SK-N-SH (cell line): ENCODE measurements at regions not wholly inside any gene's neighbourhood (a gene's known extent, or its start where the extent isn't known, plus 50 kb on each side); places are given as distances from the start of the nearest gene placed in this dataset.
"Not testable (repeated sequence)": the region's sequence is repeated elsewhere in the genome, so short reads cannot be mapped to it uniquely, and the experiment has no call there.

Experiments used
- CTCF ChIA-PET: fragments of 300-600, 350-600 bp; formaldehyde crosslinking; extraction: SDS; loops from one replicate; lab custom pipeline; 2021; lab: Yijun Ruan, JAX
- POLR2A ChIA-PET: fragments of 350-600 bp; sonication (Branson Sonifier 250); formaldehyde crosslinking; extraction: SDS; loops from one replicate; lab custom pipeline; 2020; ENCODE audit warnings: antibody characterized with exemption, inconsistent platforms; lab: Yijun Ruan, JAX
- DNase-seq: peaks from one replicate; pipeline ENCODE4 v3.0.0; 2012
- H2AFZ ChIP-seq: fragments of 200-600 bp; sonication (generic); 2 replicates; pipeline ENCODE4 v1.8.1; 2016; ENCODE audit warnings: antibody characterized with exemption, mild to moderate bottlenecking, low read depth
- H3F3A ChIP-seq: fragments of 200-600 bp; sonication (generic); replicated peaks from 2 replicates; pipeline ENCODE3; 2016; ENCODE audit warnings: antibody characterized with exemption, mild to moderate bottlenecking; ENCODE audit not compliant: insufficient read depth
- H3K27ac ChIP-seq, 2 experiments: fragments of 200-500 bp in 1 of 2; fragments of 200-600 bp in 1 of 2; sonication (Bioruptor generic) in 1 of 2; sonication (generic), shearing (Covaris generic) in 1 of 2; 2 replicates each; pipeline versions ENCODE4 v1.5.1 to v1.6.1; 2014 to 2016; ENCODE audit warnings: low read depth in 2 of 2, inconsistent platforms in 1 of 2, low read length in 1 of 2, mild to moderate bottlenecking in 1 of 2, mixed read lengths in 1 of 2
- H3K27me3 ChIP-seq: fragments of 200-600 bp; sonication (generic), shearing (Covaris generic); 2 replicates; pipeline ENCODE4 v1.6.1; 2016; ENCODE audit warnings: mixed run types; ENCODE audit not compliant: insufficient read depth
- H3K36me3 ChIP-seq, 2 experiments: fragments of 200-500 bp in 1 of 2; fragments of 200-600 bp in 1 of 2; sonication (Bioruptor generic) in 1 of 2; sonication (generic) in 1 of 2; replicated peaks in 1 of 2; 2 replicates each; pipeline versions ENCODE3 to v1.5.1; 2014 to 2016; ENCODE audit warnings: low read length in 1 of 2, mild to moderate bottlenecking in 1 of 2; ENCODE audit not compliant: insufficient read depth in 2 of 2, control insufficient read depth in 1 of 2
- H3K4me1 ChIP-seq, 2 experiments: fragments of 200-500 bp in 1 of 2; fragments of 200-600 bp in 1 of 2; sonication (Bioruptor generic) in 1 of 2; sonication (generic), shearing (Covaris generic) in 1 of 2; 2 replicates each; pipeline versions ENCODE4 v1.5.1 to v1.6.1; 2014 to 2016; ENCODE audit warnings: low read depth in 1 of 2, low read length in 1 of 2, mixed run types in 1 of 2; ENCODE audit not compliant: insufficient read depth in 2 of 2, control insufficient read depth in 1 of 2
- H3K4me2 ChIP-seq: fragments of 200-600 bp; sonication (generic), shearing (Covaris generic); 2 replicates; pipeline ENCODE4 v1.6.1; 2017; ENCODE audit warnings: mixed run types
- H3K4me3 ChIP-seq, 2 experiments: fragments of 200-500 bp in 1 of 2; fragments of 200-600 bp in 1 of 2; sonication (Bioruptor generic) in 1 of 2; sonication (generic), shearing (Covaris generic) in 1 of 2; 2 replicates each; pipeline versions ENCODE4 v1.5.1 to v1.8.1; 2014 to 2016; ENCODE audit warnings: low read depth in 2 of 2, inconsistent platforms in 1 of 2, low read length in 1 of 2, mild to moderate bottlenecking in 1 of 2, mixed read lengths in 1 of 2, moderate library complexity in 1 of 2
- H3K79me2 ChIP-seq: fragments of 200-600 bp; sonication (generic); 2 replicates; pipeline ENCODE4 v1.8.1; 2017; ENCODE audit warnings: mild to moderate bottlenecking; ENCODE audit not compliant: insufficient read depth
- H3K9ac ChIP-seq: fragments of 200-600 bp; sonication (generic); 2 replicates; pipeline ENCODE4 v1.6.1; 2017; ENCODE audit warnings: mixed run types
- H3K9me2 ChIP-seq: fragments of 200-600 bp; sonication (generic); 2 replicates; pipeline ENCODE4 v1.6.1; 2017; ENCODE audit warnings: mixed run types
- H3K9me3 ChIP-seq: fragments of 200-600 bp; sonication (generic); 2 replicates; pipeline ENCODE4 v1.6.1; 2017; ENCODE audit warnings: mixed run types, mild to moderate bottlenecking, moderate library complexity
- H4K20me1 ChIP-seq: fragments of 200-600 bp; sonication (generic); 2 replicates; pipeline ENCODE4 v1.6.1; 2017; ENCODE audit warnings: mild to moderate bottlenecking, mixed run types; ENCODE audit not compliant: insufficient read depth
- ELF1 ChIP-seq: IDR thresholded peaks from 2 replicates; pipeline ENCODE4 v1.4.0; 2012
- EP300 ChIP-seq, 2 experiments: IDR thresholded peaks; 2 replicates each; pipeline versions ENCODE4 v1.4.0 to v1.6.1; 2012; ENCODE audit warnings: borderline replicate concordance in 1 of 2, low read depth in 1 of 2, low read length in 1 of 2
- EZH2phosphoT487 ChIP-seq: fragments of 200-600 bp; sonication (generic); IDR thresholded peaks from 2 replicates; pipeline ENCODE4 v1.6.1; 2017; ENCODE audit warnings: low read depth, mixed run types, mild to moderate bottlenecking, antibody characterized with exemption, moderate library complexity, borderline replicate concordance
- FOSL2 ChIP-seq: IDR thresholded peaks from 2 replicates; pipeline ENCODE4 v1.4.0; 2012; ENCODE audit warnings: low read depth, mild to moderate bottlenecking, moderate library complexity, borderline replicate concordance
- NRF1 ChIP-seq: IDR thresholded peaks from 2 replicates; pipeline ENCODE4 v1.6.1; 2012; ENCODE audit warnings: low read depth, mild to moderate bottlenecking, low read length
- RAD21 ChIP-seq: IDR thresholded peaks from 2 replicates; pipeline ENCODE4 v1.6.1; 2012; ENCODE audit warnings: mild to moderate bottlenecking, low read length
- TAF1 ChIP-seq: IDR thresholded peaks from 2 replicates; pipeline ENCODE4 v1.6.1; 2012; ENCODE audit warnings: low read depth, mild to moderate bottlenecking, low read length, moderate library complexity, borderline replicate concordance
- TEAD4 ChIP-seq: IDR thresholded peaks from 2 replicates; pipeline ENCODE4 v1.4.0; 2012; ENCODE audit warnings: mild to moderate bottlenecking, borderline replicate concordance; ENCODE audit not compliant: insufficient read depth
- WGBS: methylation state at CpG from one replicate; pipeline ENCODE4 v1.1.6; 2017; ENCODE audit warnings: low lambda C conversion rate; 5-methylcytosine and 5-hydroxymethylcytosine counted together

DNA sequence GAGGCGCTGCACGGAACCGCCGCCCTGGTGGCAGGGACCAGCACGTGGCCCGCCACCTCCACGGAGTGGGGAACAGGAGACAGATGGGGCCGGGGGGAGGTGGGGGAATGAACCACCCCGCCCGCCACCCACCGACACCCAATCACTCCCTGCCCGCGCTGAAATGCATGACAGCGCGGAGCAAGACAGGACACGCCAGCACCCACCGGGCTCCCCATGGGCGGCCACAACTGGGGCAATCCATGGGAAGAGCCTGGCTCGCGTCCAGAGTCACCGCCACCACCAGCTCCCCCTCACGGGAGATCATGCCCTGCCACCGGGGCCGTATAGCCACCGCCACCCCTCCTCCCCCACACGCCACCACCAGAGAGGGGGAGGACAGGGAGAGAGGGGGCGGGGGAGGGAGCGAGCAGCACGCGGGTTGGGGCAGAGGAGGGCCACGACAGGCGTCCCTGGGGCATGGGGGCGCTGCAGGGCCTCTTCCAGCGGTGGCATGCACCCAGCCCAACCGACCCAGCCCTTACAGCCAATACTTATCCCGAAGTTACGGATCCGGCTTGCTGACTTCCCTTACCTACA lies 744.3 kb upstream of the DEFB115 start:
- CTCF ChIA-PET: no interaction called here
- TF ChIP-seq NRF1 (no peak), EZH2phosphoT487 (no peak), RAD21 (no peak), EP300 (IDR thresholded peaks at IDR 0.05; ENCODE audit: borderline replicate concordance in 1 of 2, low read depth in 1 of 2, low read length in 1 of 2) (no peak), ELF1 (no peak), FOSL2 (no peak), TEAD4 (no peak), TAF1 (no peak)
- TF ChIP-seq, all 33 proteins: peak for 0
- no peak overlapping the region for H3K4me2 ChIP-seq
- peaks cover 25% of the 10 kb centered on the region; the same call in 1 of the 2 replicates for H3K27me3 ChIP-seq
- H3K79me2 ChIP-seq: no peaks in the 10 kb centered on the region
- POLR2A ChIA-PET: no interaction called here
- H3K27ac ChIP-seq: no peak overlapping the region
- no peaks in the 10 kb centered on the region for H4K20me1 ChIP-seq
- DNase-seq: peak; percentile 16
- no peaks in the 10 kb centered on the region for H3K9me2 ChIP-seq
- no peak overlapping the region for H2AFZ ChIP-seq
- no peaks in the 10 kb centered on the region for H3K36me3 ChIP-seq
- no peaks in the 10 kb centered on the region for H3F3A ChIP-seq
- H3K9me3 ChIP-seq: no peaks in the 10 kb centered on the region
- WGBS: 54% methylated on average over 14 of the region's 38 CpGs
- H3K4me1 ChIP-seq: no peaks in the 10 kb centered on the region
- no peak overlapping the region for H3K9ac ChIP-seq
- H3K4me3 ChIP-seq: no peak overlapping the region

DNA sequence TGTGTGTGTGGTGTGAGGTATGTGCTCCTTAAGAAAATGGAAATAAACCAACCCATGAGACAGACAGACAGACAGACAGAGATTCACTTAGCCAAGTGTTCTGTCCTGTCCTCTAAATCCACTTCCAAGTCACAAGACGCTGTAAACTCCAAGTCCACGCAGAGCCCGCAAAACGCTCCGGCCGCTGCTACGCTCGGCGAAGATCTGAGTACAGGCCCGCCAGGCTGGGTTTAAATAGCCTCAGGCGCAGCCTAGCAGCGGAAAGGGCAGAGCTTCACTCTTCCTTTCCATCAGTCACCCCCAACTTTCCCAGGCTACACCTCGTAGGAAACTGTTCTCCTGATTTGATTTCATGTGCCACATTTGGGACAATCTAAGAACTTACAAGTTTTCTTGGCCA lies 741.5 kb upstream of the DEFB115 start:
- H4K20me1 ChIP-seq, CTCF ChIA-PET, H2AFZ ChIP-seq, H3K36me3 ChIP-seq, H3K9me3 ChIP-seq, H3F3A ChIP-seq, H3K4me1 ChIP-seq, POLR2A ChIA-PET, H3K9me2 ChIP-seq, H3K27ac ChIP-seq, H3K79me2 ChIP-seq, H3K4me2 ChIP-seq, H3K4me3 ChIP-seq, DNase-seq, H3K9ac ChIP-seq: not testable (repeated sequence)
- 21% methylated on average over 13 of the region's 13 CpGs for WGBS
- H3K27me3 ChIP-seq: peaks cover 42% of the 10 kb centered on the region

DNA sequence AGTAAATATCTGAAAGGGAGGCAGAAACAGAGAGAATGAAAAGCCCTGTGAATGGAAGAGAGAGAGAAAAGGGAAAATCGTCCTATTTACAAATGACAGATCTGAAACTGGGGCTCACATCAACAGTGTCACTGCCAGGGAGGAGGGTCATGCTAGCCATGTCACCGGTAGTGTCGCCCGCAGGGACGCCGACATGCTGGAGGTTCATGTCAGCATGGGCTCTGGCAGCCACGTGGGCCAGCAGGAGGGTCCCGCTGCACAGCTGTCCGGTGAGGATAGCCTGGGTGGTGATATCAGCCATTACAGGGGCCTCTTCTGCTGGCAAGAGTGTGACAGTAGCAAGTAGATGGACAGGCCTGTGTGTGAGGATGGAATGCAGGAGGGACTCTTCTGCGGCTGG lies 738.6 kb upstream of the DEFB115 start:
- H3K9me2 ChIP-seq, CTCF ChIA-PET, H4K20me1 ChIP-seq, H3K79me2 ChIP-seq, H3K4me2 ChIP-seq, H3K36me3 ChIP-seq, POLR2A ChIA-PET, H3K9me3 ChIP-seq, H3K4me3 ChIP-seq, H3F3A ChIP-seq, H2AFZ ChIP-seq, H3K9ac ChIP-seq, H3K4me1 ChIP-seq, H3K27ac ChIP-seq, DNase-seq: not testable (repeated sequence)
- H3K27me3 ChIP-seq: peaks cover 36% of the 10 kb centered on the region
- 19% methylated on average over 5 of the region's 10 CpGs for WGBS

DNA sequence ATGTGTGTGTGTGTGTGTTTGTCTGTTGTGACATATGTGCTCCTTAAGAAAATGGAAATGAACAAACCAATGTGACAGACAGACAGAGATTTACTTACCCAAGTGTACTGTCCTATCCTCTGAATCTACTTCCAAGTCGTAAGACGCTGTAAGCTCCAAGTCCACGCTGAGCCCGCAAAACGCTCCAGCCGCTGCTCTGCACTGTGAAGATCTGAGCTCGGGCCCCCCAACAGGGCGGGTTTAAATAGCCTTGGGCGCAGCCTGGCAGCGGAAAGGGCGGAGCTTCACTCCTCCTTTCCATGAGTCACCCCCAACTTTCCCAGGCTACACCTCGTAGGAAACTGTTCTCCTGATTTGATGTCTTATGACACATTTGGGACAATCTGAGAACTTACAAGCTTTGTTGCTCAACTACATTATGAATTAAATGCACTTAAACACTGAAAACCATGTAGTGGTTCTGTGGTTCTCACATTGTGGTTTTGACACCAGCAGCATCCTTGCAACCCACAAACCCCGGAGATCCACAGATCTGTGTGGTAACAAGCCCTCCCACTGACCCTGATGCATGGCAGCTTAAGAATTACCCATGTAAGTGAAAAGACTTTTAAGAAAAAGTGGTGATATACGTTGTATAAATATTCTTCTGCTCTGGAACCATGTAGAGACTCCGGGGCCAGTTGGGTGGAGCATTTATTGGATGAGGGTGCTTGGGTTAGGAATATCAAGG lies 735.6 kb upstream of the DEFB115 start:
- H3K9me3 ChIP-seq, H2AFZ ChIP-seq, H3K9me2 ChIP-seq, H3K4me3 ChIP-seq, H3K4me2 ChIP-seq, H3K9ac ChIP-seq, POLR2A ChIA-PET, H3K36me3 ChIP-seq, DNase-seq, H3F3A ChIP-seq, H3K27ac ChIP-seq, H3K4me1 ChIP-seq, H4K20me1 ChIP-seq, H3K79me2 ChIP-seq, CTCF ChIA-PET: not testable (repeated sequence)
- peaks cover 17% of the 10 kb centered on the region for H3K27me3 ChIP-seq
- WGBS: 10% methylated on average over 14 of the region's 15 CpGs

DNA sequence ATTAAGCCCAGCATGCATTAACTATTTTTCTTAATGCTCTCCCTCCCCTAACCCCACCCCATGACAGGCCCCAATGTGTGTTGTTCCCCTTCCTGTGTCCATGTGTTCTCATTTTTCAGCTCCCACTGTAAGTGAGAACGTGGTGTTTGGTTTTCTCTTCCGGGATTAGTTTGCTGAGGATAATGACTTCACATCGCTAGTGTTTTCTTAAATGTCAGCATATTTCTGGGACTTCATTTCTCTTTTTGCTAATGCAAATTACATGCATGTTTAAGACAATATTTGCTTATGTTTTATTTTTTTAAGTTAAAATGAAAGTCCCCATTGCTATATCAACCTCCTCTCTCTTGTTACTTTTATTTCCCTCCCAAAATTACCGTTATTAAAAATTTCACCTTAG lies 733.3 kb upstream of the DEFB115 start:
- H3K79me2 ChIP-seq, H4K20me1 ChIP-seq, H3K36me3 ChIP-seq, H3F3A ChIP-seq, H3K9me2 ChIP-seq, POLR2A ChIA-PET, H2AFZ ChIP-seq, H3K9me3 ChIP-seq, H3K4me2 ChIP-seq, DNase-seq, H3K27ac ChIP-seq, CTCF ChIA-PET, H3K4me3 ChIP-seq, H3K4me1 ChIP-seq, H3K9ac ChIP-seq: not testable (repeated sequence)
- WGBS: 16% methylated on average over 4 of the region's 4 CpGs
- peaks cover 13% of the 10 kb centered on the region for H3K27me3 ChIP-seq
